ACC112 (cell line): ENCODE measurements at regions not wholly inside any gene's neighbourhood (a gene's known extent, or its start where the extent isn't known, plus 50 kb on each side); places are given as distances from the start of the nearest gene placed in this dataset.

Experiments used
- H2AFZ ChIP-seq: fragments of 200-600 bp; sonication (generic); one replicate; pipeline ENCODE4 v1.6.0; 2017; ENCODE audit warnings: antibody characterized with exemption, low read length; ENCODE audit not compliant: unreplicated experiment
- H3K27ac ChIP-seq: fragments of 200-600 bp; sonication (generic); 2 replicates; pipeline ENCODE4 v1.5.1; 2014; ENCODE audit warnings: low read depth, mild to moderate bottlenecking, antibody characterized with exemption, low read length, moderate library complexity
- H3K27me3 ChIP-seq: fragments of 200-600 bp; sonication (generic); 2 replicates; pipeline ENCODE4 v1.6.1; 2014; ENCODE audit warnings: mild to moderate bottlenecking, antibody characterized with exemption, low read length, moderate library complexity, mixed read lengths; ENCODE audit not compliant: insufficient read depth
- H3K36me3 ChIP-seq: fragments of 200-600 bp; sonication (generic); 2 replicates; pipeline ENCODE4 v1.6.1; 2016; ENCODE audit warnings: mild to moderate bottlenecking, antibody characterized with exemption, low read length, moderate library complexity, mixed read lengths; ENCODE audit not compliant: insufficient read depth
- H3K4me1 ChIP-seq: fragments of 200-600 bp; sonication (generic); one replicate; pipeline ENCODE4 v1.6.1; 2016; ENCODE audit warnings: low read length, mixed read lengths; ENCODE audit not compliant: insufficient read depth, unreplicated experiment, control insufficient read depth
- H3K4me3 ChIP-seq: fragments of 200-600 bp; sonication (generic); 2 replicates; pipeline ENCODE4 v1.5.1; 2014; ENCODE audit warnings: mild to moderate bottlenecking, low read depth, low read length
- H3K79me2 ChIP-seq: fragments of 200-600 bp; sonication (generic); one replicate; pipeline ENCODE4 v1.6.0; 2016; ENCODE audit warnings: low read length; ENCODE audit not compliant: control insufficient read depth, unreplicated experiment, insufficient read depth

- Histone ChIP-seq H3K79me2 (peaks cover 6% of the 10 kb centered on the region), H3K4me1 (no peaks in the 10 kb centered on the region), H3K36me3 (peaks cover 8% of the 10 kb centered on the region; the same call in 1 of the 2 replicates), H3K4me3 (no peak overlapping the region), H2AFZ (no peak overlapping the region), H3K27me3 (no peaks in the 10 kb centered on the region), H3K27ac (no peak overlapping the region)
Observed at GRCh38 chr7:112898432-112899290, 108.5 kb upstream of the TMEM168 start.

- Histone ChIP-seq H2AFZ (no peak overlapping the region), H3K27me3 (no peaks in the 10 kb centered on the region), H3K4me1 (no peaks in the 10 kb centered on the region), H3K36me3 (peaks cover 12% of the 10 kb centered on the region), H3K27ac (no peak overlapping the region), H3K79me2 (peaks cover 6% of the 10 kb centered on the region), H3K4me3 (no peak overlapping the region)
Observed at GRCh38 chr7:112897839-112898431, 107.7 kb upstream of the TMEM168 start.

- H3K27me3 ChIP-seq = no peaks in the 10 kb centered on the region
- peaks cover 4% of the 10 kb centered on the region for H3K79me2 ChIP-seq
- H3K4me3 ChIP-seq = no peak overlapping the region
- no peak overlapping the region for H3K27ac ChIP-seq
- no peak overlapping the region for H2AFZ ChIP-seq
- H3K4me1 ChIP-seq = no peaks in the 10 kb centered on the region
- H3K36me3 ChIP-seq = peaks cover 12% of the 10 kb centered on the region
Observed at GRCh38 chr7:112896026-112896601, 105.9 kb upstream of the TMEM168 start.

- Histone ChIP-seq H3K79me2 (no peaks in the 10 kb centered on the region), H3K27ac (no peak overlapping the region), H3K4me3 (no peak overlapping the region), H3K36me3 (peaks cover 20% of the 10 kb centered on the region), H2AFZ (no peak overlapping the region), H3K27me3 (no peaks in the 10 kb centered on the region), H3K4me1 (no peaks in the 10 kb centered on the region)
Observed at GRCh38 chr7:112892263-112892662, 102.1 kb upstream of the TMEM168 start.

- no peaks in the 10 kb centered on the region for H3K79me2 ChIP-seq
- no peaks in the 10 kb centered on the region for H3K27me3 ChIP-seq
- no peak overlapping the region for H3K27ac ChIP-seq
- no peak overlapping the region for H3K4me3 ChIP-seq
- no peak overlapping the region for H2AFZ ChIP-seq
- H3K4me1 ChIP-seq = no peaks in the 10 kb centered on the region
- H3K36me3 ChIP-seq = peaks cover 21% of the 10 kb centered on the region
Observed at GRCh38 chr7:112891698-112892097, 101.5 kb upstream of the TMEM168 start.

- H3K4me3 ChIP-seq = no peak overlapping the region
- H3K36me3 ChIP-seq = peaks cover 27% of the 10 kb centered on the region
- H3K4me1 ChIP-seq = no peaks in the 10 kb centered on the region
- no peak overlapping the region for H3K27ac ChIP-seq
- no peaks in the 10 kb centered on the region for H3K27me3 ChIP-seq
- H3K79me2 ChIP-seq = no peaks in the 10 kb centered on the region
- H2AFZ ChIP-seq = no peak overlapping the region
Observed at GRCh38 chr7:112889834-112890438, 99.7 kb upstream of the TMEM168 start.

GRCh38 chr7:112889268-112889667, 99.1 kb upstream of the TMEM168 start:
- Histone ChIP-seq H3K27ac (no peak overlapping the region), H3K36me3 (peaks cover 26% of the 10 kb centered on the region), H3K4me3 (no peak overlapping the region)

GRCh38 chr7:112888781-112889180, 98.6 kb upstream of the TMEM168 start:
- Histone ChIP-seq H3K36me3 (peaks cover 21% of the 10 kb centered on the region), H3K4me1 (no peaks in the 10 kb centered on the region), H3K79me2 (no peaks in the 10 kb centered on the region), H3K4me3 (no peak overlapping the region), H3K27me3 (no peaks in the 10 kb centered on the region), H2AFZ (no peak overlapping the region), H3K27ac (no peak overlapping the region)

More at GRCh38 chr7:112889268-112889667, 99.1 kb upstream of the TMEM168 start:
- no peak overlapping the region for H2AFZ ChIP-seq
- H3K79me2 ChIP-seq = no peaks in the 10 kb centered on the region
- H3K27me3 ChIP-seq = no peaks in the 10 kb centered on the region
- H3K4me1 ChIP-seq = no peaks in the 10 kb centered on the region

- peaks cover 16% of the 10 kb centered on the region for H3K36me3 ChIP-seq
- H3K79me2 ChIP-seq = no peaks in the 10 kb centered on the region
- H2AFZ ChIP-seq = no peak overlapping the region
- no peak overlapping the region for H3K4me3 ChIP-seq
- no peaks in the 10 kb centered on the region for H3K27me3 ChIP-seq
- no peak overlapping the region for H3K27ac ChIP-seq
- no peaks in the 10 kb centered on the region for H3K4me1 ChIP-seq
Observed at GRCh38 chr7:112887976-112888375, 97.8 kb upstream of the TMEM168 start.

- no peak overlapping the region for H3K27ac ChIP-seq
- H3K27me3 ChIP-seq = no peaks in the 10 kb centered on the region
- H3K4me1 ChIP-seq = no peaks in the 10 kb centered on the region
- H3K36me3 ChIP-seq = peaks cover 16% of the 10 kb centered on the region; the same call in 1 of the 2 replicates
- H3K79me2 ChIP-seq = no peaks in the 10 kb centered on the region
- H2AFZ ChIP-seq = no peak overlapping the region
- no peak overlapping the region for H3K4me3 ChIP-seq
Observed at GRCh38 chr7:112887337-112887736, 97.1 kb upstream of the TMEM168 start.
